Keratinocyte (primary cell): ENCODE measurements at regions not wholly inside any gene's neighbourhood (a gene's known extent, or its start where the extent isn't known, plus 50 kb on each side); places are given as distances from the start of the nearest gene placed in this dataset.

Experiments used
- DNase-seq: peaks from one replicate; pipeline ENCODE4 v3.0.0-alpha.2; 2011; ENCODE audit warnings: low read depth, missing footprints, low spot score
- FAIRE-seq: peaks from 2 replicates; lab custom pipeline; 2011; peaks lifted over from hg19 to GRCh38; lab: Jason Lieb, UNC
- H2AFZ ChIP-seq: 2 replicates; pipeline ENCODE4 v1.6.0; 2012; ENCODE audit warnings: low read length, control low read depth, inconsistent platforms; ENCODE audit not compliant: control insufficient read depth
- H3K27ac ChIP-seq: 2 replicates; pipeline ENCODE4 v1.5.1; 2011; ENCODE audit warnings: low read length; ENCODE audit not compliant: control insufficient read depth, insufficient read depth
- H3K27me3 ChIP-seq: 3 replicates; pipeline ENCODE4 v1.6.0; 2011; ENCODE audit warnings: low read length; ENCODE audit not compliant: control insufficient read depth, insufficient read depth; ENCODE audit errors: extremely low read depth
- H3K36me3 ChIP-seq, 2 experiments: 2 replicates in 1 of 2; 3 replicates in 1 of 2; pipeline ENCODE4 v1.5.1; 2011; ENCODE audit warnings: low read length in 2 of 2, mild to moderate bottlenecking in 1 of 2; ENCODE audit not compliant: control insufficient read depth in 2 of 2, insufficient read depth in 2 of 2; ENCODE audit errors: extremely low read depth in 1 of 2
- H3K4me1 ChIP-seq: 3 replicates; pipeline ENCODE4 v1.5.1; 2011; ENCODE audit warnings: low read length; ENCODE audit not compliant: control insufficient read depth, insufficient read depth; ENCODE audit errors: extremely low read depth
- H3K4me2 ChIP-seq: 3 replicates; pipeline ENCODE4 v1.6.0; 2011; ENCODE audit warnings: low read depth, low read length; ENCODE audit not compliant: control insufficient read depth, insufficient read depth; ENCODE audit errors: extremely low read depth
- H3K4me3 ChIP-seq, 3 experiments: fragments of 200-600 bp in 1 of 3; sonication (generic) in 1 of 3; 2 replicates in 2 of 3; 3 replicates in 1 of 3; pipeline ENCODE4 v1.5.1; 2011 to 2016; ENCODE audit warnings: low read length in 3 of 3, mild to moderate bottlenecking in 3 of 3, control low read depth in 2 of 3, inconsistent platforms in 1 of 3, low read depth in 1 of 3, mixed read lengths in 1 of 3, mixed run types in 1 of 3, moderate library complexity in 1 of 3; ENCODE audit not compliant: control insufficient read depth in 2 of 3, insufficient read depth in 2 of 3; ENCODE audit errors: extremely low read depth in 1 of 3
- H3K79me2 ChIP-seq: 2 replicates; pipeline ENCODE4 v1.6.0; 2012; ENCODE audit warnings: low read length; ENCODE audit not compliant: control insufficient read depth, insufficient read depth
- H3K9ac ChIP-seq: 3 replicates; pipeline ENCODE4 v1.6.0; 2011; ENCODE audit warnings: low read length; ENCODE audit not compliant: control insufficient read depth, insufficient read depth; ENCODE audit errors: extremely low read depth
- H3K9me1 ChIP-seq: 3 replicates; pipeline ENCODE4 v1.6.0; 2011; ENCODE audit warnings: low read length; ENCODE audit not compliant: control insufficient read depth, insufficient read depth; ENCODE audit errors: extremely low read depth
- H3K9me3 ChIP-seq: 2 replicates; pipeline ENCODE4 v1.5.1; 2012; ENCODE audit warnings: low read depth, low read length; ENCODE audit not compliant: control insufficient read depth
- H4K20me1 ChIP-seq: 3 replicates; pipeline ENCODE4 v1.6.0; 2011; ENCODE audit warnings: low read length; ENCODE audit not compliant: control insufficient read depth, insufficient read depth; ENCODE audit errors: extremely low read depth
- EZH2 ChIP-seq: IDR thresholded peaks from one replicate; pipeline ENCODE4 v1.6.1; 2012; ENCODE audit warnings: inconsistent platforms, mild to moderate bottlenecking, low read length, moderate library complexity
- dilution Hi-C: fragments of 300-500 bp; cut with MboI; formaldehyde crosslinking; loops from one replicate; pipeline ENCODE4 v1.7.0; 2020; ENCODE audit warnings: low sequenced_read_pairs; ENCODE audit not compliant: extremely low pct_ligation_motif_present
- TF ChIP-seq, protein P1 (sequence below), 3 experiments: IDR thresholded peaks in 1 of 3; conservative IDR thresholded peaks in 1 of 3; optimal IDR thresholded peaks in 1 of 3; 2 replicates in 2 of 3; 3 replicates in 1 of 3; pipeline versions ENCODE3 to v1.5.1; 2011; ENCODE audit warnings: low read length in 3 of 3, mild to moderate bottlenecking in 3 of 3, moderate library complexity in 2 of 3, control low read depth in 1 of 3, inconsistent platforms in 1 of 3; ENCODE audit not compliant: insufficient read depth in 2 of 3; ENCODE audit errors: extremely low read depth in 1 of 3

DNA sequence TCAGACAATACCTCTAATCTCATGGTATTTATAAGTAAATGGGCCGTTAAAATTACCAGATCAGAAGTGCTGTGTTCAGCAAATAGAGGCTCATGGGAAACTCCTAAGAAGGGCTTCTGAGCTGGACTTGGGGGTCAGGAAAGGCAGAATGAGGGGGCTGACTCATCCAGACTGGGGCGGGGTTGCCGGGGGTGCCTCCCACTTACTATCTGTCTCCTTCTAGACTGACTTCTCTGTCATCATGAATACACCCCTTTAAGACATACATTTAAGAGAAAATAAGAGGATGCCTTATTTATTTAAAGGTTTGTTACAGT is 96.0 kb upstream of the ERRFI1 start:
- no peak overlapping the region for H2AFZ ChIP-seq
- FAIRE-seq = no peak
- no peak overlapping the region for H3K9ac ChIP-seq
- H3K4me1 ChIP-seq = no peaks in the 10 kb centered on the region
- no peak overlapping the region for H3K4me2 ChIP-seq
- H3K36me3 ChIP-seq = no peaks in the 10 kb centered on the region
- H3K4me3 ChIP-seq = no peak overlapping the region
- peaks cover 3% of the 10 kb centered on the region for H3K9me3 ChIP-seq
- H3K27ac ChIP-seq = no peak overlapping the region
- no peaks in the 10 kb centered on the region for H3K79me2 ChIP-seq
- H3K27me3 ChIP-seq = no peaks in the 10 kb centered on the region
- TF ChIP-seq EZH2 = no peak
- TF ChIP-seq, protein P1, sequence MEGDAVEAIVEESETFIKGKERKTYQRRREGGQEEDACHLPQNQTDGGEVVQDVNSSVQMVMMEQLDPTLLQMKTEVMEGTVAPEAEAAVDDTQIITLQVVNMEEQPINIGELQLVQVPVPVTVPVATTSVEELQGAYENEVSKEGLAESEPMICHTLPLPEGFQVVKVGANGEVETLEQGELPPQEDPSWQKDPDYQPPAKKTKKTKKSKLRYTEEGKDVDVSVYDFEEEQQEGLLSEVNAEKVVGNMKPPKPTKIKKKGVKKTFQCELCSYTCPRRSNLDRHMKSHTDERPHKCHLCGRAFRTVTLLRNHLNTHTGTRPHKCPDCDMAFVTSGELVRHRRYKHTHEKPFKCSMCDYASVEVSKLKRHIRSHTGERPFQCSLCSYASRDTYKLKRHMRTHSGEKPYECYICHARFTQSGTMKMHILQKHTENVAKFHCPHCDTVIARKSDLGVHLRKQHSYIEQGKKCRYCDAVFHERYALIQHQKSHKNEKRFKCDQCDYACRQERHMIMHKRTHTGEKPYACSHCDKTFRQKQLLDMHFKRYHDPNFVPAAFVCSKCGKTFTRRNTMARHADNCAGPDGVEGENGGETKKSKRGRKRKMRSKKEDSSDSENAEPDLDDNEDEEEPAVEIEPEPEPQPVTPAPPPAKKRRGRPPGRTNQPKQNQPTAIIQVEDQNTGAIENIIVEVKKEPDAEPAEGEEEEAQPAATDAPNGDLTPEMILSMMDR (optimal IDR thresholded peaks at IDR 0.05 in 1 of 3, IDR thresholded peaks at IDR 0.05 in 1 of 3, conservative IDR thresholded peaks at IDR 0.05 in 1 of 3; ENCODE audit: extremely low read depth in 1 of 3, insufficient read depth in 2 of 3, low read length in 3 of 3) = no peak
- no peaks in the 10 kb centered on the region for H4K20me1 ChIP-seq
- H3K9me1 ChIP-seq = no peaks in the 10 kb centered on the region
- dilution Hi-C loops = no loop called here
- DNase-seq = no peak

DNA sequence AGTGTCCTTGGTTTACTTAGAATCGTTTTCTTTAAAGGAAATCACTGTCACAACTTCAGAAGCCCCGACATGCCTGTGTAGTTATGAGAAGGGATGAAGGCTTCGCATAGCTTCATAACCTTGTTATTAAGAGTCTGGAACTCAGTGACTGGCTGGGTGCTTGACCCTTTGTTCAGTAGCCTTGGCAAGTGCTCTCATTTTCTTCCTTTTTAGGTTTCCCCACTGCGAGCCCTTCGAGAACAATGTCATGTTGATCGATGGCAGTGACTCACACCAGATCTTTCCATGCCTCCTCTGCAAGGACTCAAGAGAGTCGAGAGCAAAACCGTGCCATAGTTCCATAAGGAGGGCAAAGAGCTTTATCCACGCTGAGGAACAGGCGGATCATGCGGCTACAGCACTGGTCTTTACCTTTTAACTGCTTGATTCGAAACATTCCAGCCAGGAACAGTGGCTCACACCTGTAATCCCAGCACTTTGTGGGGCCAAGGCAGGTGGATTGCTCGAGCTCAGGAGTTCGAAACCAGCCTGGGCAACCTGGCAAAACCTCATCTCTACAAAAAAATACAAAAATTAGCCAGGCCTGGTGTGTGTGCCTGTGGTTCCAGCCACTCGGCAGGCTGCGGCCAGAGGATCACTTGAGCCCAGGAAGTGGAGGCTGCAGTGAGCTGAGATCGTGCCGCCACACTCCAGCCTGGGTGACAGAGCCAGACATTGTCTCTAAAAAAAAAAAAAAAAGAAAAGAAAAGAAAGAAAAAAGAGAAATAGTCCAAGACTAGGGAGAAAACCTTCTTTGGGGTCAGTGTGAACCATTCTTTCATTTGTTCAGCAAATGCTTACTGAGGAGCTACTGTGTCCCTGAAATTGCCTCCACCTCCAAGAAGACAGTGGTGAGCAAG is 95.4 kb upstream of the ERRFI1 start:
- Histone ChIP-seq H3K4me2 (no peak overlapping the region), H3K9ac (no peak overlapping the region), H3K27ac (no peak overlapping the region), H3K9me3 (peaks cover 3% of the 10 kb centered on the region), H3K4me1 (no peaks in the 10 kb centered on the region), H3K4me3 (no peak overlapping the region), H4K20me1 (no peaks in the 10 kb centered on the region), H3K9me1 (no peaks in the 10 kb centered on the region), H3K79me2 (no peaks in the 10 kb centered on the region), H3K36me3 (no peaks in the 10 kb centered on the region), H2AFZ (no peak overlapping the region), H3K27me3 (no peaks in the 10 kb centered on the region)
- FAIRE-seq (no peak), DNase-seq (no peak)
- dilution Hi-C loops = no loop called here
- TF ChIP-seq, protein P1 (optimal IDR thresholded peaks at IDR 0.05 in 1 of 3, IDR thresholded peaks at IDR 0.05 in 1 of 3, conservative IDR thresholded peaks at IDR 0.05 in 1 of 3; ENCODE audit: extremely low read depth in 1 of 3, insufficient read depth in 2 of 3, low read length in 3 of 3) = no peak
- no peak for TF ChIP-seq EZH2
